SH-SY5Y (cell line): ENCODE measurements at regions not wholly inside any gene's neighbourhood (a gene's known extent, or its start where the extent isn't known, plus 50 kb on each side); places are given as distances from the start of the nearest gene placed in this dataset.

Experiments used
- GATA2 ChIP-seq: IDR thresholded peaks from 2 replicates; pipeline ENCODE4 v1.6.1; 2011; ENCODE audit warnings: mild to moderate bottlenecking, low read depth, low read length
- GATA3 ChIP-seq: IDR thresholded peaks from 2 replicates; pipeline ENCODE4 v1.6.1; 2011; ENCODE audit warnings: low read depth, mild to moderate bottlenecking, low read length, moderate library complexity

GRCh38 chr4:12691168-12691567, 793.0 kb downstream of the RAB28 start:
- TF ChIP-seq GATA2 = no peak
- no peak for TF ChIP-seq GATA3
